BLaER1 (cell line): ENCODE measurements at regions not wholly inside any gene's neighbourhood (a gene's known extent, or its start where the extent isn't known, plus 50 kb on each side); places are given as distances from the start of the nearest gene placed in this dataset.

Experiments used
- H3K27ac ChIP-seq: shearing (Covaris generic); formaldehyde crosslinking; 2 replicates; pipeline ENCODE4 v1.8.1; 2022
- H3K27me3 ChIP-seq: shearing (Covaris generic); formaldehyde crosslinking; 2 replicates; pipeline ENCODE4 v1.8.1; 2022
- H3K36me3 ChIP-seq: shearing (Covaris generic); formaldehyde crosslinking; 2 replicates; pipeline ENCODE4 v1.8.1; 2022
- H3K4me1 ChIP-seq: shearing (Covaris generic); formaldehyde crosslinking; 2 replicates; pipeline ENCODE4 v1.8.1; 2022
- H3K4me2 ChIP-seq: shearing (Covaris generic); formaldehyde crosslinking; 2 replicates; pipeline ENCODE4 v1.8.1; 2022
- H3K4me3 ChIP-seq: shearing (Covaris generic); formaldehyde crosslinking; 2 replicates; pipeline ENCODE4 v1.8.1; 2022
- H3K9ac ChIP-seq: shearing (Covaris generic); formaldehyde crosslinking; 2 replicates; pipeline ENCODE4 v1.8.1; 2022
- H3K9me3 ChIP-seq: shearing (Covaris generic); formaldehyde crosslinking; 2 replicates; pipeline ENCODE4 v1.8.1; 2022
- H4K20me1 ChIP-seq: shearing (Covaris generic); formaldehyde crosslinking; 2 replicates; pipeline ENCODE4 v1.8.1; 2022
- Cebpa-rat ChIP-seq: shearing (Covaris generic); IDR thresholded peaks from 2 replicates; pipeline ENCODE4 v1.8.1; 2022

DNA sequence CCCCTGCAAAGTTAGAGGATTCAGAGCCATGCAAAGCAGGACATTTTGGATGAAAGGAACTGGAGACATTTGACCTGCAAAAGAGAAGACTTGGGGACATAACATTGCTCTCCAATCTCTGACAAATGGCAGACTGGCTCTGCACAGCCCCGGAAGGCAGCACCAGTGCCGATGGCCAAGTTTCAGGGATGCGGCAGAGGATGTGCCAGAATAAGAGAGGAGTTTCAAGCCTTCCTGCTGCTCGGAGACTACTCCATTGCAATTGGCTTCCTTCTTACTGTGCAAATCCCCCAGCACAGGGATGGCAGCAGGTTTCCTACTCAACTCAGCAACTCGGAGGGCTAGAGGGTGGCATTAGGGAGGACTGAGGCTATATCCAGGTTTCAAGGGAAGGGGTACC is 268.8 kb upstream of the ZMIZ1 start:
- no peak overlapping the region for H3K27ac ChIP-seq
- H3K9ac ChIP-seq, result no peak overlapping the region
- H3K27me3 ChIP-seq, result no peaks in the 10 kb centered on the region
- no peaks in the 10 kb centered on the region for H3K9me3 ChIP-seq
- H3K36me3 ChIP-seq, result no peaks in the 10 kb centered on the region
- H3K4me1 ChIP-seq, result no peaks in the 10 kb centered on the region
- TF ChIP-seq Cebpa-rat, result no peak
- no peak overlapping the region for H3K4me3 ChIP-seq
- H3K4me2 ChIP-seq, result no peak overlapping the region
- no peaks in the 10 kb centered on the region for H4K20me1 ChIP-seq

- no peaks in the 10 kb centered on the region for H3K27me3 ChIP-seq
- no peaks in the 10 kb centered on the region for H3K9me3 ChIP-seq
- no peak for TF ChIP-seq Cebpa-rat
- no peaks in the 10 kb centered on the region for H3K36me3 ChIP-seq
- H4K20me1 ChIP-seq, result no peaks in the 10 kb centered on the region
- no peak overlapping the region for H3K9ac ChIP-seq
- no peak overlapping the region for H3K27ac ChIP-seq
- no peaks in the 10 kb centered on the region for H3K4me1 ChIP-seq
- no peak overlapping the region for H3K4me3 ChIP-seq
- H3K4me2 ChIP-seq, result no peak overlapping the region
Measured at GRCh38 chr10:78800535-78801320, 268.0 kb upstream of the ZMIZ1 start.

GRCh38 chr10:78802431-78802830 is 266.3 kb upstream of the ZMIZ1 start:
- no peaks in the 10 kb centered on the region for H3K4me1 ChIP-seq
- no peaks in the 10 kb centered on the region for H4K20me1 ChIP-seq

DNA sequence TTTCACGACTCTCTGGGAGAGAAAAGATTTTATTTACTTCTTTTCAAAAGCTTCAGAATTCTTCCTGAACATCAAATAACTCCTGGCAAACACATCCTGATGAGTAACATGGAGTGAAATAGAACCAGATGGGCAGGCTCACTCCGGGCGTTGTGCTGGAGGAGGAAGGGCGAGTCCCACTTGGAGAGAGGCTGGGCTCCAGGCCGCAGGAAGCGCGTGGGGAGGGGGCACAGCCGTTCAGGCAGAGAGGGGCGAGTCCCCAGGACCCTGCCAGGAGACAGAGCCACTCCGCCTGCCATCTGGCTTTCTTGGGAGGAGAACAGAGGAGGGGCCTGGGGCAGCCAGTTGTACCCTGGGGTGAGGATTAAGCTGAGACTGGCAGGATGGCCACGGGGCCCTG is 265.9 kb upstream of the ZMIZ1 start:
- Histone ChIP-seq H4K20me1 (no peaks in the 10 kb centered on the region), H3K4me3 (no peak overlapping the region), H3K4me1 (no peaks in the 10 kb centered on the region), H3K27ac (no peak overlapping the region), H3K4me2 (no peak overlapping the region), H3K36me3 (no peaks in the 10 kb centered on the region), H3K9ac (no peak overlapping the region), H3K27me3 (no peaks in the 10 kb centered on the region), H3K9me3 (no peaks in the 10 kb centered on the region)
- no peak for TF ChIP-seq Cebpa-rat

More at GRCh38 chr10:78802431-78802830, 266.3 kb upstream of the ZMIZ1 start:
- Histone ChIP-seq H3K9ac (no peak overlapping the region), H3K27me3 (no peaks in the 10 kb centered on the region), H3K4me2 (no peak overlapping the region), H3K9me3 (no peaks in the 10 kb centered on the region), H3K36me3 (no peaks in the 10 kb centered on the region), H3K27ac (no peak overlapping the region), H3K4me3 (no peak overlapping the region)
- TF ChIP-seq Cebpa-rat, result no peak

DNA sequence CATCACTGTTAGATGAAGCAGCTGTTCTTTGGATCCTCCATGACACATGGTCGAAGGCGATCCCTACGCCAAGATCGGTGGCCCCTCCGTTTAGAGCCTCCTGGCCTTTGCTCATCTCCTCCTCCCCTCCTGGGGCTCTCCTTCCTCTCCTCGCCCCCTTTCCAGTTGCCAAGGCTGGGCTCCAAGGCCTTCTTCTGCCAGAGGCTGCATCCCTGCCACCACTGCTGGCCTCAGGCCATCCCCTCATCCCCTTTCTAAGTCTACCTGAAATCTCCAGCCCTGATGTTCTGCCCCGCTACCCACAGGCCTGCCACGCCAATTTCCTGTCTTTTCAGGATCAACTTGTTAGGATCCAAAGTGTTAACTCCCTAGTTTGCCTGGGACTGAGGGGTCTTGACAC is 265.1 kb upstream of the ZMIZ1 start:
- Histone ChIP-seq H3K4me3 (no peak overlapping the region), H3K36me3 (no peaks in the 10 kb centered on the region), H4K20me1 (no peaks in the 10 kb centered on the region), H3K9ac (no peak overlapping the region), H3K4me2 (no peak overlapping the region), H3K27me3 (no peaks in the 10 kb centered on the region), H3K27ac (no peak overlapping the region), H3K9me3 (no peaks in the 10 kb centered on the region), H3K4me1 (no peaks in the 10 kb centered on the region)
- no peak for TF ChIP-seq Cebpa-rat

DNA sequence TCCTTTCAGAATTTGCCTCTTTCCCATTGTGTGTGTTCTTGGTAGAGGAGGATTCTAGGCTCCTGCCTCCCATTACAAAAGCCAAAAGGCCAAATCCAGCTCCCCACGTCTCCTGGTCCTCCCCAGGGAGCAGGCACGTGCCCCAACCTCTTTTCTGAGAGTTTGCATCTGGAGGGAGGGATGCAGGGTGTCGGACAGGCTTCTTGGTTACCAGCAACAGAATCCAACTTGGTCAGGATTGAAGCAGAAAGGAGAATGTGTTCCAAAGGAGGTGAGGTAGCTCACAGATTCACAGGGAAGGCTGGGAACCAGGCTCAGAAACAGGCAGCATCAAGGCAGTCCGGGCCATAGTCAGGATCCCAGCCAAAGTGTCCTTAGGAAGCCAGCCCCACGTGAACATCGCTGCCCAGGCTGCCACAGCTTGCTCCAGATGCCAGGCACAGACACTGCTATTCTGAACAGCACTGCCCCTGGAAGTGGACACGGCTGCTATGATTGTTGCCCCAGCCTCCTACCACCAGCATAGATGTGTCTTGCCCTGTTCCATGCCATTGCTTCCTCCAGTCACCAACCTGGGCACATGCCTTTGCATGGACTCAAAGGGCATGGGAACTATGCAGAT is 264.2 kb upstream of the ZMIZ1 start:
- H4K20me1 ChIP-seq, result no peaks in the 10 kb centered on the region
- no peak for TF ChIP-seq Cebpa-rat
- no peaks in the 10 kb centered on the region for H3K9me3 ChIP-seq
- H3K27me3 ChIP-seq, result no peaks in the 10 kb centered on the region
- no peak overlapping the region for H3K27ac ChIP-seq
- H3K4me1 ChIP-seq, result no peaks in the 10 kb centered on the region
- no peak overlapping the region for H3K4me2 ChIP-seq
- no peak overlapping the region for H3K9ac ChIP-seq
- no peaks in the 10 kb centered on the region for H3K36me3 ChIP-seq
- H3K4me3 ChIP-seq, result no peak overlapping the region

DNA sequence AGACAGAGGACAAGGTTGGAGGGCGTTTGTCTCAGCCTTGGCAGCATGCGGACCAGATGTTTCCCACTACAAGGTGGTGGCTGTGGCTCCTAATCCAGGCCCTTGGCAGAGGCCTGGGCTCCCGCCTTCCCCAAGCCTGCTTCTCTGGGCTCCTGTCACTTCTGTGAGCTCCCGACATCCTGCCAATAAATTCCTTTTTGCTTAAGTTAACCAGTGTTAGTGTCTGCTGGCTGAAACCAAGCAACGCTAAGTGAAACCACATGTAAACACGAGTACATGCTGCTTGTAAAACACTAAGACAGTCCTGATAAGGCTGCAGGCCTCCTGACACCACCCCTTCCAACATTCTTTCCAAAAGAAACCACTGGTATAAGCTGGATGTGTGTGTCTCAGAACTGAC is 263.6 kb upstream of the ZMIZ1 start:
- Histone ChIP-seq H3K27ac (no peak overlapping the region), H3K9ac (no peak overlapping the region), H3K27me3 (no peaks in the 10 kb centered on the region), H3K4me3 (no peak overlapping the region), H3K4me1 (no peaks in the 10 kb centered on the region), H4K20me1 (no peaks in the 10 kb centered on the region), H3K9me3 (no peaks in the 10 kb centered on the region), H3K4me2 (no peak overlapping the region), H3K36me3 (no peaks in the 10 kb centered on the region)
- TF ChIP-seq Cebpa-rat, result no peak

DNA sequence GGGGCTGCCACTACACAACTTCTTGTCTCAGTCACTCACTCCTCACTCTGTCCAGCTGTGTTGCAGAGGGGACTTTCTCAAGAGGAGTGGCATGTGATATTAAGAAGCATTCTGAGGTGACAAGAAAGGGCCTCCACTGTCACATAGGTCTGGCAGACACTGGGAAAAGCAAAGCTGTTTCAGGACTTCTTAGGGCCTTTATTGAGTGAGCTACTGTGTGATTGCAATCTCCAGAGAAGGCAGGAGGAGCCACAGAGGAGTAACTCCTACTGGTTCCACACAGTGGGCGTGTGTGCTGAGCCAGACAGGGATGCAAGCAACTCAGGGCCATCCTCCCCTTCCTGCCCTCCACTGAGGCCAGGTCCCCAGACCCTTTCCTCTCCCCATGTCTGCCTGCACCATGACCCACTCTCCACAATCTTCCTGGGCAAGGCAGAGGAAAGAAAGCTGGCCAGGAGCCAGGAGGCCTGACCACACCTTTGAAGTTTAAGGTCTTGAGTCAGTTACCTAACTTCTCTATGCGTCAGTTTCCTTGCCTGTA is 262.0 kb upstream of the ZMIZ1 start:
- Histone ChIP-seq H3K27ac (no peak overlapping the region), H3K36me3 (no peaks in the 10 kb centered on the region), H3K9ac (no peak overlapping the region), H4K20me1 (no peaks in the 10 kb centered on the region), H3K4me3 (no peak overlapping the region), H3K4me1 (no peaks in the 10 kb centered on the region), H3K4me2 (no peak overlapping the region), H3K9me3 (no peaks in the 10 kb centered on the region), H3K27me3 (no peaks in the 10 kb centered on the region)
- TF ChIP-seq Cebpa-rat, result no peak

- Histone ChIP-seq H3K27me3 (no peaks in the 10 kb centered on the region), H3K4me1 (no peaks in the 10 kb centered on the region), H3K4me2 (no peak overlapping the region), H3K36me3 (no peaks in the 10 kb centered on the region), H3K27ac (no peak overlapping the region), H3K9me3 (no peaks in the 10 kb centered on the region), H4K20me1 (no peaks in the 10 kb centered on the region), H3K4me3 (no peak overlapping the region), H3K9ac (no peak overlapping the region)
- no peak for TF ChIP-seq Cebpa-rat
Measured at GRCh38 chr10:78807504-78808203, 261.1 kb upstream of the ZMIZ1 start.

GRCh38 chr10:78808286-78808685 is 260.5 kb upstream of the ZMIZ1 start:
- no peaks in the 10 kb centered on the region for H3K9me3 ChIP-seq
- TF ChIP-seq Cebpa-rat, result no peak

More at GRCh38 chr10:78808286-78808685, 260.5 kb upstream of the ZMIZ1 start:
- H3K4me2 ChIP-seq, result no peak overlapping the region
- no peaks in the 10 kb centered on the region for H3K4me1 ChIP-seq
- H3K4me3 ChIP-seq, result no peak overlapping the region
- H3K27me3 ChIP-seq, result no peaks in the 10 kb centered on the region
- H3K9ac ChIP-seq, result no peak overlapping the region
- H3K27ac ChIP-seq, result no peak overlapping the region
- H4K20me1 ChIP-seq, result no peaks in the 10 kb centered on the region
- no peaks in the 10 kb centered on the region for H3K36me3 ChIP-seq
